ENCODE measurements at regions not wholly inside any gene's neighbourhood (a gene's known extent, or its start where the extent isn't known, plus 50 kb on each side); places are given as distances from the start of the nearest gene placed in this dataset.

DNA sequence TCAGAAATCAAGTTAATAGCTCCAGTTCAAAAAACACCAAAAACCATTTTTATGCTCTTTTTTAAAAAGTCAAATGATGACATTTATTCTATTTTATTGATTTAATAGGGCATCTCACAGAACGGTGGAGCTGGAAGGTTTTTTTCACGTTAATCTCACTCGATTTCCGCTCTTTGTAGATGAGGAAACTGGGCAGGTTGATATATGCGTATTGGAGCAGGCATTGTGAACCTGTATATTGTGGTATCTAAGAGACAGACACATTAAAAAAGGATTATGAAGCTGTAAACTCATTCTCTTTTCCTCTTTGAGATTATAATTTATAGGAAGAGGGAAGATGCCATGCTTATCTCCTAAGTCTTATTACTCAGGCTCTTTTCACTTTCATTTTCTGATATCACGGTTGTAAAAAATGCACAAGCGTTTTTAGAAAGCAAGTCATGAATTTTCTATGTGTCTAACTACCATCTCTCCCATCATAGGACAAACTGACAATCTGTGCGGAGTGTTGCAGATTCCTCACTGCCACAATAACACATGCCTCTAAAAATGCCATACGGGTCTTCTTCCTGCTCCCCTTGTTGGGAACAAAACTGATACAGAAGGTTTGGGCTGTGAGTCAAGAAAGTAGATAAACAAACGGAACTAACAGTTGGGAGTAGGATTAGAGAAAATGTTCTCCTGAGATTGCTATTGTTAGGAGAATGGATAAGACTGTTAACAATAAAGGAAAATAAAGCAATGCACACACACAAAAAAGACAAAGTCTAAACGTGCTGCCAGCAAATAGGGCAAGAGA is 1997.7 kb downstream of the MAT2B start:
- peak overlapping the region; percentile 23 for H3K9ac ChIP-seq (replicated peaks; ENCODE audit: extremely low read depth, insufficient read depth, low read length)
- H3K9me3 ChIP-seq (replicated peaks; ENCODE audit: control insufficient read depth, insufficient read depth, low read length), result no peaks in the 10 kb centered on the region
- H3K27me3 ChIP-seq (ENCODE audit: control insufficient read depth in 2 of 2, insufficient read depth in 2 of 2, low read length in 2 of 2), result no peaks in the 10 kb centered on the region
- intact Hi-C loops (cut with micrococcal nuclease) (no loop called here), dilution Hi-C loops (cut with MboI; ENCODE audit: extremely low pct_ligation_motif_present, low sequenced_read_pairs) (no loop called here)
- no TSS peak for BruUV-seq (replicated peaks)
- H3K9me1 ChIP-seq (replicated peaks; ENCODE audit: control insufficient read depth, extremely low read depth, insufficient read depth, low read length), result no peaks in the 10 kb centered on the region
- peak; percentile 10 for DNase-seq (ENCODE audit: low read depth, low spot score)
- no peak overlapping the region for H3K27ac ChIP-seq (ENCODE audit: insufficient read depth, low read depth, low read length)
- TF ChIP-seq JUN (IDR thresholded peaks at IDR 0.05; ENCODE audit: borderline replicate concordance, insufficient read depth, insufficient read length, low read depth) (no peak), MAX (IDR thresholded peaks at IDR 0.05; ENCODE audit: insufficient read depth, insufficient read length) (no peak), FOS (IDR thresholded peaks at IDR 0.05; ENCODE audit: borderline replicate concordance, insufficient read depth, low read length) (no peak), POLR2A (IDR thresholded peaks at IDR 0.05; ENCODE audit: low read depth, low read length) (no peak), GATA2 (IDR thresholded peaks at IDR 0.05; ENCODE audit: insufficient read depth, insufficient read length, low read depth, low read length) (no peak), POLR2AphosphoS5 (IDR thresholded peaks at IDR 0.05; ENCODE audit: insufficient read depth, low read depth, low read length) (no peak)
- H3K79me2 ChIP-seq (ENCODE audit: control insufficient read depth, insufficient read depth, low read length), result no peaks in the 10 kb centered on the region
- H2AFZ ChIP-seq (ENCODE audit: low read depth, low read length), result peak overlapping the region; percentile 34
- no peaks in the 10 kb centered on the region for H3K36me3 ChIP-seq (ENCODE audit: control insufficient read depth in 2 of 2, extremely low read depth in 1 of 2, insufficient read depth in 2 of 2, low read length in 2 of 2)
- FAIRE-seq, result no peak
- no peaks in the 10 kb centered on the region for H3K4me1 ChIP-seq (ENCODE audit: control insufficient read depth, extremely low read depth, insufficient read depth, low read length)
- peak overlapping the region; percentile 2 to 72 (median 25) for H3K4me3 ChIP-seq (replicated peaks in 1 of 3; ENCODE audit: insufficient read depth in 1 of 3, low read depth in 1 of 3, low read length in 3 of 3)
- ChIA-PET POLR2A (no interaction called here), CTCF (no interaction called here)
- H3K4me2 ChIP-seq (ENCODE audit: insufficient read depth, low read length), result peak overlapping the region; percentile 64
- H4K20me1 ChIP-seq (replicated peaks; ENCODE audit: control insufficient read depth, extremely low read depth, insufficient read depth, low read length), result no peaks in the 10 kb centered on the region

GRCh38 chr5:165504674-165505073 is 1999.3 kb downstream of the MAT2B start:
- no peak overlapping the region for H2AFZ ChIP-seq (ENCODE audit: low read depth, low read length)
- H3K4me2 ChIP-seq (ENCODE audit: insufficient read depth, low read length), result no peak overlapping the region
- H3K9ac ChIP-seq (replicated peaks; ENCODE audit: extremely low read depth, insufficient read depth, low read length), result no peak overlapping the region
- no peaks in the 10 kb centered on the region for H3K79me2 ChIP-seq (ENCODE audit: control insufficient read depth, insufficient read depth, low read length)
- H3K36me3 ChIP-seq (ENCODE audit: control insufficient read depth in 2 of 2, extremely low read depth in 1 of 2, insufficient read depth in 2 of 2, low read length in 2 of 2), result no peaks in the 10 kb centered on the region
- intact Hi-C loops (cut with micrococcal nuclease) (no loop called here), dilution Hi-C loops (cut with MboI; ENCODE audit: extremely low pct_ligation_motif_present, low sequenced_read_pairs) (no loop called here)
- H3K4me3 ChIP-seq (replicated peaks in 1 of 3; ENCODE audit: insufficient read depth in 1 of 3, low read depth in 1 of 3, low read length in 3 of 3), result no peak overlapping the region
- no peaks in the 10 kb centered on the region for H3K4me1 ChIP-seq (ENCODE audit: control insufficient read depth, extremely low read depth, insufficient read depth, low read length)
- FAIRE-seq (no peak), DNase-seq (ENCODE audit: low read depth, low spot score) (no peak)
- no peak overlapping the region for H3K27ac ChIP-seq (ENCODE audit: insufficient read depth, low read depth, low read length)
- no peaks in the 10 kb centered on the region for H3K9me3 ChIP-seq (replicated peaks; ENCODE audit: control insufficient read depth, insufficient read depth, low read length)
- TF ChIP-seq EZH2 (IDR thresholded peaks at IDR 0.05; ENCODE audit: borderline replicate concordance, low read depth, low read length, severe bottlenecking), result no peak
- no peak for TF ChIP-seq MYC (IDR thresholded peaks at IDR 0.05; ENCODE audit: low read depth, low read length)
- TF ChIP-seq FOS (IDR thresholded peaks at IDR 0.05; ENCODE audit: borderline replicate concordance, insufficient read depth, low read length), result no peak
- TF ChIP-seq POLR2A (IDR thresholded peaks at IDR 0.05; ENCODE audit: low read depth, low read length), result no peak
- no peak for TF ChIP-seq GATA2 (IDR thresholded peaks at IDR 0.05; ENCODE audit: insufficient read depth, insufficient read length, low read depth, low read length)
- no peak for TF ChIP-seq POLR2AphosphoS5 (IDR thresholded peaks at IDR 0.05; ENCODE audit: insufficient read depth, low read depth, low read length)
- TF ChIP-seq CTCF (IDR thresholded peaks at IDR 0.05; ENCODE audit: extremely low read depth in 1 of 2, insufficient read depth in 1 of 2, low read depth in 1 of 2, low read length in 2 of 2), result no peak
- TF ChIP-seq JUN (IDR thresholded peaks at IDR 0.05; ENCODE audit: borderline replicate concordance, insufficient read depth, insufficient read length, low read depth), result no peak
- TF ChIP-seq MAX (IDR thresholded peaks at IDR 0.05; ENCODE audit: insufficient read depth, insufficient read length), result no peak
- H4K20me1 ChIP-seq (replicated peaks; ENCODE audit: control insufficient read depth, extremely low read depth, insufficient read depth, low read length), result no peaks in the 10 kb centered on the region
- H3K27me3 ChIP-seq (ENCODE audit: control insufficient read depth in 2 of 2, insufficient read depth in 2 of 2, low read length in 2 of 2), result no peaks in the 10 kb centered on the region
- no TSS peak for BruUV-seq (replicated peaks)
- POLR2A ChIA-PET, result no interaction called here
- no peaks in the 10 kb centered on the region for H3K9me1 ChIP-seq (replicated peaks; ENCODE audit: control insufficient read depth, extremely low read depth, insufficient read depth, low read length)
- CTCF ChIA-PET, result no interaction called here

Data from endothelial cell of umbilical vein (primary cell).